GM12878 (cell line): ENCODE measurements at regions not wholly inside any gene's neighbourhood (a gene's known extent, or its start where the extent isn't known, plus 50 kb on each side); places are given as distances from the start of the nearest gene placed in this dataset.

Experiments used
- ATAC-seq: fragments of 200-7000 bp; cut with Tn5 transposase; 3 replicates; pipeline ENCODE4 v1.9.1; 2020; ENCODE audit warnings: mild to moderate bottlenecking, moderate library complexity
- BruUV-seq: library from RNA; stranded (reverse); fragments of 400-500 nt; replicated peaks from 2 replicates; lab custom pipeline; 2021; lab: Mats Ljungman, UMichigan
- CTCF ChIA-PET: fragments of 300-600 bp; sonication (Branson Sonifier 250); formaldehyde crosslinking; extraction: SDS; loops from one replicate; lab custom pipeline; 2021; ENCODE audit warnings: inconsistent platforms; lab: Yijun Ruan, JAX
- POLR2A ChIA-PET: fragments of 350-600 bp; formaldehyde crosslinking; extraction: SDS; loops from one replicate; lab custom pipeline; 2021; ENCODE audit warnings: inconsistent platforms; lab: Charles Lee
- RAD21 ChIA-PET: fragments of 300-600 bp; sonication (Branson Sonifier 250); formaldehyde crosslinking; loops from one replicate; lab custom pipeline; 2023; ENCODE audit warnings: antibody characterized with exemption; ENCODE audit not compliant: unreplicated experiment; lab: Charles Lee
- SMC1A ChIA-PET: fragments of 300-600 bp; sonication (Branson Sonifier 250); formaldehyde crosslinking; loops from one replicate; lab custom pipeline; 2023; ENCODE audit not compliant: unreplicated experiment, uncharacterized antibody; lab: Charles Lee
- DNase-seq: peaks from one replicate; pipeline ENCODE4 v3.0.0-alpha.2; 2011; ENCODE audit warnings: low read depth, low spot score
- FAIRE-seq: peaks from 3 replicates; lab custom pipeline; 2011; peaks lifted over from hg19 to GRCh38; lab: Jason Lieb, UNC
- H2AFZ ChIP-seq: 2 replicates; pipeline ENCODE4 v1.6.0; 2011; ENCODE audit warnings: low read depth, low read length, control low read depth; ENCODE audit not compliant: control insufficient read depth
- H3K27ac ChIP-seq: 2 replicates; pipeline ENCODE4 v1.5.1; 2011; ENCODE audit warnings: control low read depth; ENCODE audit not compliant: control insufficient read depth, insufficient read depth
- H3K27me3 ChIP-seq, 2 experiments: replicated peaks in 1 of 2; 2 replicates each; pipeline versions ENCODE4 v1.6.0 to v1.6.1; 2011; ENCODE audit warnings: low read length in 1 of 2; ENCODE audit not compliant: control insufficient read depth in 2 of 2, insufficient read depth in 2 of 2
- H3K36me3 ChIP-seq, 2 experiments: 2 replicates each; pipeline ENCODE4 v1.5.1; 2011; ENCODE audit warnings: low read length in 1 of 2; ENCODE audit not compliant: control insufficient read depth in 2 of 2, insufficient read depth in 2 of 2
- H3K4me1 ChIP-seq: 2 replicates; pipeline ENCODE4 v1.6.1; 2011; ENCODE audit warnings: mild to moderate bottlenecking, low read length, moderate library complexity, mixed read lengths; ENCODE audit not compliant: control insufficient read depth, insufficient read depth
- H3K4me2 ChIP-seq: 2 replicates; pipeline ENCODE4 v1.6.0; 2011; ENCODE audit warnings: control low read depth; ENCODE audit not compliant: control insufficient read depth, insufficient read depth
- H3K4me3 ChIP-seq: fragments of 200-600 bp; sonication (generic); 2 replicates; pipeline ENCODE4 v1.5.1; 2016
- H3K79me2 ChIP-seq: 2 replicates; pipeline ENCODE4 v1.6.0; 2011; ENCODE audit warnings: low read length; ENCODE audit not compliant: control insufficient read depth, insufficient read depth
- H3K9ac ChIP-seq: 2 replicates; pipeline ENCODE4 v1.8.0; 2011; ENCODE audit warnings: low read length, control low read depth, mixed read lengths; ENCODE audit not compliant: control insufficient read depth, insufficient read depth
- H3K9me3 ChIP-seq: replicated peaks from 3 replicates; pipeline ENCODE4 v1.5.1; 2011; ENCODE audit warnings: mild to moderate bottlenecking, low read length; ENCODE audit not compliant: control insufficient read depth, insufficient read depth
- H4K20me1 ChIP-seq: 2 replicates; pipeline ENCODE4 v1.6.0; 2011; ENCODE audit not compliant: control insufficient read depth, insufficient read depth
- ASH2L ChIP-seq: fragments of 300-600, 200-600 bp; sonication (generic); IDR thresholded peaks from 2 replicates; pipeline ENCODE4 v1.6.1; 2017; ENCODE audit warnings: low read depth, mild to moderate bottlenecking, borderline replicate concordance
- CHD2 ChIP-seq: IDR thresholded peaks from 2 replicates; pipeline ENCODE4 v1.6.1; 2011; ENCODE audit warnings: low read depth, low read length, improper control_type of control experiment, borderline replicate concordance
- EP300 ChIP-seq, 2 experiments: fragments of 150-350 bp in 1 of 2; IDR thresholded peaks; 2 replicates each; pipeline ENCODE4 v1.6.1; 2011 to 2012; ENCODE audit warnings: low read depth in 2 of 2, low read length in 2 of 2, borderline replicate concordance in 1 of 2, improper control_type of control experiment in 1 of 2, inconsistent platforms in 1 of 2; ENCODE audit not compliant: control insufficient read depth in 1 of 2
- GABPA ChIP-seq: IDR thresholded peaks from 2 replicates; pipeline ENCODE4 v1.6.1; 2014; ENCODE audit warnings: antibody characterized with exemption, low read depth, mild to moderate bottlenecking, inconsistent platforms
- JUND ChIP-seq: IDR thresholded peaks from 2 replicates; pipeline ENCODE4 v1.6.1; 2012; ENCODE audit warnings: low read depth, mild to moderate bottlenecking, low read length, improper control_type of control experiment, moderate library complexity
- MEF2B ChIP-seq: fragments of 450-650 bp; IDR thresholded peaks from 2 replicates; pipeline ENCODE4 v1.6.1; 2018; ENCODE audit warnings: mild to moderate bottlenecking, moderate library complexity; ENCODE audit not compliant: partially characterized antibody, poor library complexity, severe bottlenecking
- MXI1 ChIP-seq: fragments of 150-350 bp; IDR thresholded peaks from 2 replicates; pipeline ENCODE4 v1.6.1; 2011; ENCODE audit warnings: low read depth, mild to moderate bottlenecking, inconsistent platforms, low read length, improper control_type of control experiment
- NR2C1 ChIP-seq: fragments of 450-650 bp; IDR thresholded peaks from 2 replicates; pipeline ENCODE4 v1.6.1; 2017; ENCODE audit warnings: antibody characterized with exemption, mild to moderate bottlenecking, moderate library complexity
- NR2C2 ChIP-seq: IDR thresholded peaks from 2 replicates; pipeline ENCODE4 v1.6.1; 2011; ENCODE audit warnings: borderline replicate concordance, low read depth; ENCODE audit not compliant: control insufficient read depth, insufficient read length
- POLR2AphosphoS5 ChIP-seq: IDR thresholded peaks from 2 replicates; pipeline ENCODE4 v1.6.1; 2011; ENCODE audit warnings: mild to moderate bottlenecking, low read length, inconsistent platforms
- RAD51 ChIP-seq: fragments of 450-650 bp; IDR thresholded peaks from 2 replicates; pipeline ENCODE4 v1.6.1; 2016; ENCODE audit warnings: moderate library complexity, mild to moderate bottlenecking, inconsistent platforms
- ZBED1 ChIP-seq: IDR thresholded peaks from 2 replicates; pipeline ENCODE4 v1.6.1; 2016; ENCODE audit warnings: borderline replicate concordance
- WGBS: methylation state at CpG from one replicate; pipeline ENCODE4 v1.1.6; 2016; ENCODE audit warnings: low lambda C conversion rate; ENCODE audit not compliant: insufficient replicate concordance, insufficient coverage; ENCODE audit errors: missing lambda C conversion rate; 5-methylcytosine and 5-hydroxymethylcytosine counted together
- in situ Hi-C: fragments of 300-500 bp; cut with MboI; formaldehyde crosslinking; loops from 9 replicates; pipeline ENCODE4 v1.14.3; 2018; ENCODE audit warnings: mixed read lengths
- intact Hi-C: fragments of 100-400 bp; cut with micrococcal nuclease; formaldehyde crosslinking; loops from one replicate; pipeline ENCODE4 v1.14.2; 2022; ENCODE audit not compliant: unreplicated experiment
- TF ChIP-seq, protein P1 (sequence below): fragments of 450-650 bp; formaldehyde crosslinking; IDR thresholded peaks from 2 replicates; pipeline ENCODE4 v1.4.0; 2020; ENCODE audit warnings: mild to moderate bottlenecking, moderate library complexity
- TF ChIP-seq, protein P2 (sequence below): IDR thresholded peaks from 2 replicates; pipeline ENCODE4 v1.6.1; 2011; ENCODE audit warnings: low read depth, mild to moderate bottlenecking, low read length, moderate library complexity, borderline replicate concordance; ENCODE audit errors: extremely low read depth

DNA sequence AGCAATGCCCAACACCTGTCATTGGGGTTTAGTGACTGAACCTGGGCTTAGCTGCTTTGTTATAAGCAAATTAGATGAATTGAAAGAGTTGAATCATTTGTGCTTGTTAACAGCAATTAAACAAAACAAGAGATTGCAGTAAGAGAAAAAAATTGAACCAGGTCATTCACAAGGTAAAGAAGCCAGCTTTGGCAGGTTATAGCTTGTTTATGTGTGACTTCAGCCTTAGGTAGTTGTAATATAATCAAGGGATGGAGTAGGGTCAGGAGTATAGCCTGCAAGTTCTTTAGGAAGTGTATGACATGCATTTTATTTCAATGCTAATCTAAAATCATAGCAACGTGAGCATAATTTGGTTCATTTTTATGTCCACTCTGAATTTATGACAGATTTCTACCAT, 63.4 kb upstream of the PLEKHG3 start:
- POLR2A ChIA-PET = no interaction called here
- SMC1A ChIA-PET = interaction anchor here (0.9 to 1.8 kb wide), 3 partner anchors 13 to 210 kb away, joined by 3 to 4 read pairs (median 3); no protein-coding TSS in a partner anchor
- Histone ChIP-seq H3K27me3 (no peaks in the 10 kb centered on the region), H3K36me3 (no peaks in the 10 kb centered on the region), H3K4me2 (no peak overlapping the region), H3K4me3 (no peak overlapping the region), H3K4me1 (no peaks in the 10 kb centered on the region; the same call in 1 of the 2 replicates), H2AFZ (no peak overlapping the region), H4K20me1 (no peaks in the 10 kb centered on the region), H3K9ac (no peak overlapping the region), H3K79me2 (no peaks in the 10 kb centered on the region), H3K9me3 (peaks cover 2% of the 10 kb centered on the region; the same call in 1 of the 3 replicates), H3K27ac (no peak overlapping the region)
- 48% methylated on average over 1 of the region's 1 CpG for WGBS
- intact Hi-C loops = no loop called here
- DNase-seq (no peak), FAIRE-seq (no peak), ATAC-seq (no peak)
- RAD21 ChIA-PET = no interaction called here
- CTCF ChIA-PET = no interaction called here
- BruUV-seq = no TSS peak
- TF ChIP-seq ZBED1 (no peak), EP300 (IDR thresholded peaks at IDR 0.05; ENCODE audit: borderline replicate concordance in 1 of 2, control insufficient read depth in 1 of 2, low read depth in 2 of 2, low read length in 2 of 2) (no peak)
- in situ Hi-C loops = no loop called here

DNA sequence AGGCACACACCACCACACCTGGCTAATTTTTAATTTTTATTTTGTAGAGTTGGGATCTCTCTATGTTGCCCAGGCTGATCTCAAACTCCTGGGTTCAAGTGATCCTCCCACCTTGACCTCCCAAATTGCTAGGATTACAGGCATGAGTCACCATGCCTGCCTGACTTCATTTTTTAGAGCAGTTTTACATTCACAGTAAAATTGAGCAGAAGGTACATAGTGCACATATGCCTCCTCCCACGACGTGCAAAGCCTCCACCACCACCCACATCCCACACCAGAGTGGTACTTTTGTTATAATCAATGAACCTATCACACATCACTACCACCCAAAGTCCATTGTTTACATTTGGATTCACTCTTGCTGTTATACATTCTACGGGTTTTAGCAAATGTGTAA, 62.5 kb upstream of the PLEKHG3 start:
- Histone ChIP-seq H3K9ac (no peak overlapping the region), H4K20me1 (no peaks in the 10 kb centered on the region), H3K9me3 (peaks cover 2% of the 10 kb centered on the region; the same call in 1 of the 3 replicates), H3K4me2 (no peak overlapping the region), H3K4me3 (no peak overlapping the region), H3K27ac (no peak overlapping the region), H3K27me3 (no peaks in the 10 kb centered on the region), H3K79me2 (no peaks in the 10 kb centered on the region), H2AFZ (no peak overlapping the region), H3K4me1 (no peaks in the 10 kb centered on the region; the same call in 1 of the 2 replicates), H3K36me3 (no peaks in the 10 kb centered on the region)
- FAIRE-seq (no peak), DNase-seq (no peak), ATAC-seq (no peak)
- no TSS peak for BruUV-seq
- RAD21 ChIA-PET = no interaction called here
- in situ Hi-C loops = no loop called here
- intact Hi-C loops = no loop called here
- CTCF ChIA-PET = interaction anchor here (0.5 to 1.6 kb wide), 2 partner anchors 13 to 382 kb away, joined by 3 to 5 read pairs; no protein-coding TSS in a partner anchor
- POLR2A ChIA-PET = interaction anchor here (0.6 kb wide), 1 partner anchor 218 kb away, joined by 3 read pairs; no protein-coding TSS in a partner anchor
- WGBS = 18% methylated on average over 3 of the region's 3 CpGs
- SMC1A ChIA-PET = interaction anchor here (1.0 kb wide), 1 partner anchor 14 kb away, joined by 5 read pairs; no protein-coding TSS in a partner anchor
- TF ChIP-seq, protein P1, sequence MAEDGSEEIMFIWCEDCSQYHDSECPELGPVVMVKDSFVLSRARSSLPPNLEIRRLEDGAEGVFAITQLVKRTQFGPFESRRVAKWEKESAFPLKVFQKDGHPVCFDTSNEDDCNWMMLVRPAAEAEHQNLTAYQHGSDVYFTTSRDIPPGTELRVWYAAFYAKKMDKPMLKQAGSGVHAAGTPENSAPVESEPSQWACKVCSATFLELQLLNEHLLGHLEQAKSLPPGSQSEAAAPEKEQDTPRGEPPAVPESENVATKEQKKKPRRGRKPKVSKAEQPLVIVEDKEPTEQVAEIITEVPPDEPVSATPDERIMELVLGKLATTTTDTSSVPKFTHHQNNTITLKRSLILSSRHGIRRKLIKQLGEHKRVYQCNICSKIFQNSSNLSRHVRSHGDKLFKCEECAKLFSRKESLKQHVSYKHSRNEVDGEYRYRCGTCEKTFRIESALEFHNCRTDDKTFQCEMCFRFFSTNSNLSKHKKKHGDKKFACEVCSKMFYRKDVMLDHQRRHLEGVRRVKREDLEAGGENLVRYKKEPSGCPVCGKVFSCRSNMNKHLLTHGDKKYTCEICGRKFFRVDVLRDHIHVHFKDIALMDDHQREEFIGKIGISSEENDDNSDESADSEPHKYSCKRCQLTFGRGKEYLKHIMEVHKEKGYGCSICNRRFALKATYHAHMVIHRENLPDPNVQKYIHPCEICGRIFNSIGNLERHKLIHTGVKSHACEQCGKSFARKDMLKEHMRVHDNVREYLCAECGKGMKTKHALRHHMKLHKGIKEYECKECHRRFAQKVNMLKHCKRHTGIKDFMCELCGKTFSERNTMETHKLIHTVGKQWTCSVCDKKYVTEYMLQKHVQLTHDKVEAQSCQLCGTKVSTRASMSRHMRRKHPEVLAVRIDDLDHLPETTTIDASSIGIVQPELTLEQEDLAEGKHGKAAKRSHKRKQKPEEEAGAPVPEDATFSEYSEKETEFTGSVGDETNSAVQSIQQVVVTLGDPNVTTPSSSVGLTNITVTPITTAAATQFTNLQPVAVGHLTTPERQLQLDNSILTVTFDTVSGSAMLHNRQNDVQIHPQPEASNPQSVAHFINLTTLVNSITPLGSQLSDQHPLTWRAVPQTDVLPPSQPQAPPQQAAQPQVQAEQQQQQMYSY (CRISPR knock-in tag) = no peak
- no peak for TF ChIP-seq CHD2
- no peak for TF ChIP-seq NR2C1
- no peak for TF ChIP-seq NR2C2
- TF ChIP-seq MEF2B = no peak
- no peak for TF ChIP-seq RAD51
- TF ChIP-seq MXI1 = no peak
- TF ChIP-seq, protein P2, sequence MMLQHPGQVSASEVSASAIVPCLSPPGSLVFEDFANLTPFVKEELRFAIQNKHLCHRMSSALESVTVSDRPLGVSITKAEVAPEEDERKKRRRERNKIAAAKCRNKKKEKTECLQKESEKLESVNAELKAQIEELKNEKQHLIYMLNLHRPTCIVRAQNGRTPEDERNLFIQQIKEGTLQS = no peak
- TF ChIP-seq JUND = no peak
- no peak for TF ChIP-seq ASH2L
- TF ChIP-seq POLR2AphosphoS5 = no peak
- TF ChIP-seq GABPA = no peak
